A673 (cell line): ENCODE measurements at regions not wholly inside any gene's neighbourhood (a gene's known extent, or its start where the extent isn't known, plus 50 kb on each side); places are given as distances from the start of the nearest gene placed in this dataset.

Experiments used
- EZH2 ChIP-seq: fragments of 200-600 bp; sonication (generic); IDR thresholded peaks from 2 replicates; pipeline ENCODE4 v1.6.1; 2017; ENCODE audit warnings: borderline replicate concordance, low read depth, mild to moderate bottlenecking, mixed read lengths, antibody characterized with exemption, low read length; ENCODE audit not compliant: poor library complexity, severe bottlenecking
- TF ChIP-seq, protein P1 (sequence below): fragments of 300-800, 200-600 bp; sonication (generic); conservative IDR thresholded peaks from 2 replicates; pipeline ENCODE4 v1.5.1; 2017; ENCODE audit warnings: low read depth, mild to moderate bottlenecking, antibody characterized with exemption, low read length, moderate library complexity, mixed read lengths

DNA sequence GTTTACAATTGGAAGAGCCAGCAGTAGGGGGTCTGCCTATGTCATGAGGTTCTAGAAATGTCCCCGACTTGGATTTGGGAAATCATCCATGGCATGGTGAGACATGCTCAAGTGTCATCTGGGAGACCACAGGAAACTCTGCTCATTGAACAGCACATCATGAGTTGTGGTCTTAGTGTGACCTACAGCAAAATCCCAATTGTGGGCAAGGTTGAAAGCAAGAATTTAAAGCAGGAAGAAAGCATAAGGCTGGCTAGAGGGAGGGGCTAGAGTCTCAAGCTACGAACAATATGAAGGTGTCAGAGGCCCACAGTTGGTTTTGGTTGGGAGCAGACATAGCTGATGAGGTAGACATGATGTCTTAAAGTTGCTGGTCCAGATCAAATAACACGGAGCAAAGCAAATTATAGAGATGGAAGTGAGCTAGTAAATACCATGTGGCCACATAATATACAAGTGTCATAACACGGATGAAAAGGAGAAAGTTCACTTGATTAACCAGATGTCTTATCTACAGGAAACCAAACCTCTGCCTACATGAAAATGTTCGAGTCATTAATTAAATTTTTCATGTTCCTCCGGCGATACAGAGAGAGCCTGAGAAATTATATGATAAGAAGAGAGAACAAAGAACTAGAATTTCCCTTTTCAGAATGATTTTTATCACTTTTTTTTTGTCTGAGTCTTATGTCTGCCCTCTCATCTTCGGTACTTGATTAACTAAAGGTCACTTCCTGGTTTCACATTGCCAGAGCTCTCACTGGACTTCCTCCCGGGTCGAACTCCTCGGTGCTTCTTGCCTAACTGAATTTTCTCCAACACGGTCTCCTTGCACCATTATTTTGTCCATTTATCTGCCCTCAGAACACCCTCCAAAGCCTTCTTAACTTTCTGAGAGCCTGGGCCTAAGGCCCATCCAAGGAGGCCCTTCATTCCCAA lies 67.5 kb upstream of the DUSP10 start:
- TF ChIP-seq, protein P1, sequence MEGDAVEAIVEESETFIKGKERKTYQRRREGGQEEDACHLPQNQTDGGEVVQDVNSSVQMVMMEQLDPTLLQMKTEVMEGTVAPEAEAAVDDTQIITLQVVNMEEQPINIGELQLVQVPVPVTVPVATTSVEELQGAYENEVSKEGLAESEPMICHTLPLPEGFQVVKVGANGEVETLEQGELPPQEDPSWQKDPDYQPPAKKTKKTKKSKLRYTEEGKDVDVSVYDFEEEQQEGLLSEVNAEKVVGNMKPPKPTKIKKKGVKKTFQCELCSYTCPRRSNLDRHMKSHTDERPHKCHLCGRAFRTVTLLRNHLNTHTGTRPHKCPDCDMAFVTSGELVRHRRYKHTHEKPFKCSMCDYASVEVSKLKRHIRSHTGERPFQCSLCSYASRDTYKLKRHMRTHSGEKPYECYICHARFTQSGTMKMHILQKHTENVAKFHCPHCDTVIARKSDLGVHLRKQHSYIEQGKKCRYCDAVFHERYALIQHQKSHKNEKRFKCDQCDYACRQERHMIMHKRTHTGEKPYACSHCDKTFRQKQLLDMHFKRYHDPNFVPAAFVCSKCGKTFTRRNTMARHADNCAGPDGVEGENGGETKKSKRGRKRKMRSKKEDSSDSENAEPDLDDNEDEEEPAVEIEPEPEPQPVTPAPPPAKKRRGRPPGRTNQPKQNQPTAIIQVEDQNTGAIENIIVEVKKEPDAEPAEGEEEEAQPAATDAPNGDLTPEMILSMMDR, result no peak
- TF ChIP-seq EZH2, result no peak
